Natural killer cell (primary cell): ENCODE measurements at regions not wholly inside any gene's neighbourhood (a gene's known extent, or its start where the extent isn't known, plus 50 kb on each side); places are given as distances from the start of the nearest gene placed in this dataset.

ENCODE experiments used
- ATAC-seq, 3 donors: fragments of 150-1000 bp in 2 of 3; fragments of 200-7000 bp in 1 of 3; cut with Tn5 transposase; 1 replicate in 1 of 3; 2 replicates in 2 of 3; pipeline ENCODE4 v1.10.0; 2021; ENCODE audit warnings: mild to moderate bottlenecking in 2 of 3, moderate library complexity in 2 of 3
- DNase-seq, 2 donors: peaks; one replicate each; pipeline versions ENCODE4 v3.0.0 to v3.0.0-alpha.2; 2013 to 2021; ENCODE audit warnings: mixed read lengths in 1 of 2
- H3K27ac ChIP-seq: one replicate; pipeline ENCODE4 v1.5.1; 2013; ENCODE audit warnings: mild to moderate bottlenecking, low read length
- H3K27me3 ChIP-seq: one replicate; pipeline ENCODE4 v1.6.1; 2013; ENCODE audit warnings: low read length; ENCODE audit not compliant: control insufficient read depth, insufficient read depth
- H3K36me3 ChIP-seq: one replicate; pipeline ENCODE4 v1.6.1; 2013; ENCODE audit warnings: low read length; ENCODE audit not compliant: control insufficient read depth, insufficient read depth
- H3K4me1 ChIP-seq: one replicate; pipeline ENCODE4 v1.6.1; 2013; ENCODE audit warnings: low read length; ENCODE audit not compliant: control insufficient read depth, insufficient read depth
- H3K4me3 ChIP-seq: one replicate; pipeline ENCODE4 v1.5.1; 2013; ENCODE audit warnings: low read length
- H3K9me3 ChIP-seq: one replicate; pipeline ENCODE4 v1.6.1; 2013; ENCODE audit warnings: low read length; ENCODE audit not compliant: control insufficient read depth, insufficient read depth
- H3K27ac Mint-ChIP-seq, 2 donors: one replicate each; pipeline ENCODE4 v1.8.0; 2022; ENCODE audit warnings: mild to moderate bottlenecking in 2 of 2, mixed read lengths in 2 of 2, moderate library complexity in 1 of 2
- H3K27me3 Mint-ChIP-seq, 2 donors: one replicate each; pipeline ENCODE4 v1.8.0; 2022; ENCODE audit warnings: low read depth in 2 of 2, mixed read lengths in 2 of 2
- H3K36me3 Mint-ChIP-seq: one replicate; pipeline ENCODE4 v1.8.0; 2022; ENCODE audit warnings: mixed read lengths
- H3K4me1 Mint-ChIP-seq, 2 donors: one replicate each; pipeline ENCODE4 v1.8.0; 2022; ENCODE audit warnings: mixed read lengths in 2 of 2
- H3K4me3 Mint-ChIP-seq: one replicate; pipeline ENCODE4 v1.8.0; 2022; ENCODE audit warnings: mild to moderate bottlenecking, moderate library complexity, mixed read lengths
- H3K9me3 Mint-ChIP-seq, 2 donors: one replicate each; pipeline ENCODE4 v1.8.0; 2022; ENCODE audit warnings: mixed read lengths in 2 of 2
- WGBS: methylation state at CpG from one replicate; pipeline ENCODE4 v1.1.7; 2013; ENCODE audit warnings: missing lambda C conversion rate; ENCODE audit not compliant: insufficient coverage; 5-methylcytosine and 5-hydroxymethylcytosine counted together
- intact Hi-C: fragments of 100-400 bp; cut with micrococcal nuclease; formaldehyde crosslinking; loops from one replicate; pipeline ENCODE4 v1.14.2; 2022
- TF ChIP-seq, protein P1 (sequence below): fragments of 200-600 bp; IDR thresholded peaks from one replicate; pipeline ENCODE4 v1.8.0; 2022; ENCODE audit warnings: antibody characterized with exemption

DNA sequence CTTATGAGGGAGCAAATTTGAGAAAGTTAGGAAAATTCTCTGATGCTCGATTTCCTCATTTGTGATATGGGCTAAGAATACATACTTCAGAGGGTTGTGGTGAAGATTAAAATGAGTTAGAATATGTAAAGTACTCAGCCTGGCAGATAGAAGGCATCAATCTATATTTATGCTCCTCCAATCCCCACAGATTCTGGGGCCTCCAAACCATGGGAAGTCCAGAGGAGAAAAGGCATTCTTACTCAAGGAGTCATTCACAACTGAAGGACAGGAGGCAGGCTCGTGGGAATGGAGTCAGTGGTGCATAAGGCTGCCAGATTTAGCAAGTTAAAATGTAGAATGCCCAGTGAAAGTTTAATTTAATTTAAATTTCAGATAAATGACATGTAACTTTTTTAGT, 330.0 kb upstream of the POU3F1 start:
- no peaks in the 10 kb centered on the region for H3K4me1 ChIP-seq
- H3K9me3 Mint-ChIP-seq, result no peaks in the 10 kb centered on the region
- TF ChIP-seq, protein P1, sequence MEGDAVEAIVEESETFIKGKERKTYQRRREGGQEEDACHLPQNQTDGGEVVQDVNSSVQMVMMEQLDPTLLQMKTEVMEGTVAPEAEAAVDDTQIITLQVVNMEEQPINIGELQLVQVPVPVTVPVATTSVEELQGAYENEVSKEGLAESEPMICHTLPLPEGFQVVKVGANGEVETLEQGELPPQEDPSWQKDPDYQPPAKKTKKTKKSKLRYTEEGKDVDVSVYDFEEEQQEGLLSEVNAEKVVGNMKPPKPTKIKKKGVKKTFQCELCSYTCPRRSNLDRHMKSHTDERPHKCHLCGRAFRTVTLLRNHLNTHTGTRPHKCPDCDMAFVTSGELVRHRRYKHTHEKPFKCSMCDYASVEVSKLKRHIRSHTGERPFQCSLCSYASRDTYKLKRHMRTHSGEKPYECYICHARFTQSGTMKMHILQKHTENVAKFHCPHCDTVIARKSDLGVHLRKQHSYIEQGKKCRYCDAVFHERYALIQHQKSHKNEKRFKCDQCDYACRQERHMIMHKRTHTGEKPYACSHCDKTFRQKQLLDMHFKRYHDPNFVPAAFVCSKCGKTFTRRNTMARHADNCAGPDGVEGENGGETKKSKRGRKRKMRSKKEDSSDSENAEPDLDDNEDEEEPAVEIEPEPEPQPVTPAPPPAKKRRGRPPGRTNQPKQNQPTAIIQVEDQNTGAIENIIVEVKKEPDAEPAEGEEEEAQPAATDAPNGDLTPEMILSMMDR, result no peak
- peaks cover 8 to 21% of the 10 kb centered on the region in 2 donors for H3K27me3 Mint-ChIP-seq
- 43% methylated on average over 2 of the region's 2 CpGs for WGBS
- ATAC-seq, result no peak
- intact Hi-C loops, result no loop called here
- H3K4me3 Mint-ChIP-seq, result no peak overlapping the region
- H3K4me3 ChIP-seq, result no peak overlapping the region
- H3K9me3 ChIP-seq, result peaks cover 6% of the 10 kb centered on the region
- H3K36me3 Mint-ChIP-seq, result no peaks in the 10 kb centered on the region
- H3K36me3 ChIP-seq, result no peaks in the 10 kb centered on the region
- no peak overlapping the region for H3K27ac ChIP-seq
- H3K27me3 ChIP-seq, result no peaks in the 10 kb centered on the region
- H3K4me1 Mint-ChIP-seq, result no peaks in the 10 kb centered on the region
- no peak overlapping the region for H3K27ac Mint-ChIP-seq
- no peak for DNase-seq

DNA sequence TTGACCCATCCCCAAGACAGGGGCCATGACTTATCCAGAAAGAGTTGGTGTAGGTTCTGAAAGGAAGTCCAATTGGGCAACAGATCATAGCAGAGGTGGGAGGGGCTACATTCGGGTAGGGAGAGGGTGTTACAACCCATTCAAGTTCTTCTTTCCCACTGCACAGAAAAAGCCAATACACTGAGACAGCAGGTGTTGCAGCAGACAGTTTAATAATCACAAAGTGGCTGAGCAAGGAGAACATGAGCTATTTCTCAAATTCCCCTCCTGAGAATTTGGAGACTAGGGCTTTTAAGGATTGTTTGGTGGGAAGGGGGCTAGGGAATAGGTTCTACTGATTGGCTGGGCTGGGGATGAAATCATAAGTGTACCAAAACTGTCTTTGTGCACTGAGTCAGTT, 328.4 kb upstream of the POU3F1 start:
- WGBS, result 50% methylated on average over 1 of the region's 1 CpG

DNA sequence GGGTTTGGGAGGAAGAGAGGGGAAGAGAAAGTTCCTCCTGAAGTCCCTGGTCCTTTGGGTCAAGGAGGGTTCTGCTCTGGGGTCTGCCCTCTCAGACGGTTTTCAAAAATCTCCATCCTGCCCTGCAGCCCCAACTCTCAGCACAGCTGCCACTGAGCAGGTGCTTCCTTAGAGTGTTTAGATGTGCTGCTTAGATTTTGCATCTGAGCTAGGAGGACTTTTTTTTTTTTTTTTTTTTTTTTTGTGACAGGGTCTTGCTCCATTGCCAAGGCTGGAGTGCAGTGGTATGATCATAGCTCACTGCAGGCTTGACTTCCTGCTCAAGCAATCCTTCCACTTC, 324.9 kb upstream of the POU3F1 start:
- Histone ChIP-seq H3K4me1 (no peaks in the 10 kb centered on the region), H3K27me3 (no peaks in the 10 kb centered on the region), H3K27ac (no peak overlapping the region), H3K4me3 (no peak overlapping the region), H3K9me3 (peaks cover 6% of the 10 kb centered on the region), H3K36me3 (no peaks in the 10 kb centered on the region)
- H3K9me3 Mint-ChIP-seq, result no peaks in the 10 kb centered on the region
- no peak for ATAC-seq
- WGBS, result no CpG with 5 or more reads among the region's 1 CpG
- no peaks in the 10 kb centered on the region for H3K4me1 Mint-ChIP-seq
- no peak for DNase-seq
- peaks cover 11 to 40% of the 10 kb centered on the region in 2 donors for H3K27me3 Mint-ChIP-seq
- TF ChIP-seq, protein P1, result no peak
- H3K36me3 Mint-ChIP-seq, result no peaks in the 10 kb centered on the region
- intact Hi-C loops, result no loop called here
- no peak overlapping the region for H3K4me3 Mint-ChIP-seq
- H3K27ac Mint-ChIP-seq, result no peak overlapping the region

More for the DNA sequence above, 328.4 kb upstream of the POU3F1 start:
- H3K4me3 ChIP-seq, result no peak overlapping the region
- Mint-ChIP-seq H3K9me3 (no peaks in the 10 kb centered on the region), H3K36me3 (no peaks in the 10 kb centered on the region), H3K27ac (no peak overlapping the region), H3K4me1 (no peaks in the 10 kb centered on the region), H3K27me3 (peaks cover 13 to 14% of the 10 kb centered on the region in 2 donors), H3K4me3 (no peak overlapping the region)
- DNase-seq, result no peak
- no peaks in the 10 kb centered on the region for H3K4me1 ChIP-seq
- no peak overlapping the region for H3K27ac ChIP-seq
- H3K27me3 ChIP-seq, result no peaks in the 10 kb centered on the region
- H3K36me3 ChIP-seq, result no peaks in the 10 kb centered on the region
- no peak for ATAC-seq
- intact Hi-C loops, result no loop called here
- TF ChIP-seq, protein P1, result no peak
- peaks cover 6% of the 10 kb centered on the region for H3K9me3 ChIP-seq

DNA sequence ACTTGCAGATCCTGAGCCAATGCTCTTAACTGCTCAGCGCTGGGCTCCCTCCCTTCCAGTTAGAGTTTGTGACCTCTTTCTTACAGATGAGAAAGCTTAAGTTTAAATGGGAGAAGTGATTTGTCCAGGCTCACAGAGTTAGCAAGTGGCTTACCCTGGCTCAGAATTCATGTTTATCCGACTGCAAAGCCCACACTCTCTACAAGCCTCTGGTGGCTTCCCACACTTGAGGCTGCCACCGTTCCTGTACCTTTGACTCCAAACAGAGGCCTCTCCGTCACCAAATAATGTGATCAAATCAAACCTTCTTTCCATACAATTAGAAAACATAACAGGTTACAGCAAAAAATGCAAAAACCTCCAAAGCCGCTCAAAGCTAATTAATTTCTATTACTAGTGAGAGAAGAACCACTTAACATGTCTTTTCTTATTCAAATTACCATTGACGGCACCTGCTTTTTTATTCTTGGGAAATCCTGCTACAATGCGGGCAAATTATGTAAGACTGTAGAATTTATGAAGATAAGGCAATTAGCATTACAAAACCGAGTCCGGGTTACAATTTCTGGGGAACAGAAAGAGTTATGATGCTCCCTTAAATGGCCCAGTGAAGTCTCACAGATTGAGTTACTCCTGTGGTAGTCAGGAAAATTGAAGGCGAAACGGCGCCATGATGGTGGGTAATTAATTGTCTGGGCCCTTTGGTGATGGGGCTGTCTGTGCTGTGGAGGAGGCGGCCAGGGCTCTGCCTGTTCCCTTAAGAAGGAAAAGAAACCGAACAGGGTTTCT, 324.3 kb upstream of the POU3F1 start:
- H3K27ac Mint-ChIP-seq, result no peak overlapping the region
- TF ChIP-seq, protein P1, result no peak
- intact Hi-C loops, result no loop called here
- no peaks in the 10 kb centered on the region for H3K4me1 Mint-ChIP-seq
- no peaks in the 10 kb centered on the region for H3K36me3 Mint-ChIP-seq
- H3K27me3 Mint-ChIP-seq, result peaks cover 11 to 40% of the 10 kb centered on the region in 2 donors
- no peaks in the 10 kb centered on the region for H3K27me3 ChIP-seq
- ATAC-seq (no peak), DNase-seq (no peak)
- 59% methylated on average over 13 of the region's 14 CpGs for WGBS
- no peak overlapping the region for H3K27ac ChIP-seq
- H3K4me1 ChIP-seq, result no peaks in the 10 kb centered on the region
- H3K36me3 ChIP-seq, result no peaks in the 10 kb centered on the region
- H3K9me3 Mint-ChIP-seq, result no peaks in the 10 kb centered on the region
- no peak overlapping the region for H3K4me3 Mint-ChIP-seq
- peaks cover 6% of the 10 kb centered on the region for H3K9me3 ChIP-seq
- H3K4me3 ChIP-seq, result no peak overlapping the region
